GM21526 (cell line): ENCODE measurements at regions not wholly inside any gene's neighbourhood (a gene's known extent, or its start where the extent isn't known, plus 50 kb on each side); places are given as distances from the start of the nearest gene placed in this dataset.

Experiments used
- ATAC-seq: cut with Tn5 transposase; IDR thresholded peaks from one replicate; pipeline ENCODE4 v1.9.1; 2021; ENCODE audit warnings: moderate library complexity; ENCODE audit not compliant: unreplicated experiment, low FRiP score

DNA sequence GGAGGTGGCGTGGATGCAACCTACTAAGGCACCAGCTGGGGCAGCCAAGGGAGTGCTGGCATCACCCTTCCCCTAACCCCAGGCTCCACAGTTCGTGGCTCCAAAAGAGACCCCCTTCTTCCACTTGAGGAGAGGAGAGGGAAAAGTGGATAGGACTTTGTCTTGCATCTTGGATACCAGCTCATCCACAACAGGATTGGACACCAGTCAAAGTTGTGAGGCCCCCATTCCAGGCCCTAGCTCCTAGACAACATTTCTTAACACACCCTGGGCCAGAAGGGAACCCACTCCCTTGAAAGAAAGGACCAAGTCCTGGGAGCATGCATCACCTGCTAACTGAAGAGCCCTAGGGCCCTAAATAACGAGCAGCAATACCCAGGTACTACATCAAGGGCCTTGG, 372.6 kb upstream of the PLXNA2 start:
- ATAC-seq, result no peak

DNA sequence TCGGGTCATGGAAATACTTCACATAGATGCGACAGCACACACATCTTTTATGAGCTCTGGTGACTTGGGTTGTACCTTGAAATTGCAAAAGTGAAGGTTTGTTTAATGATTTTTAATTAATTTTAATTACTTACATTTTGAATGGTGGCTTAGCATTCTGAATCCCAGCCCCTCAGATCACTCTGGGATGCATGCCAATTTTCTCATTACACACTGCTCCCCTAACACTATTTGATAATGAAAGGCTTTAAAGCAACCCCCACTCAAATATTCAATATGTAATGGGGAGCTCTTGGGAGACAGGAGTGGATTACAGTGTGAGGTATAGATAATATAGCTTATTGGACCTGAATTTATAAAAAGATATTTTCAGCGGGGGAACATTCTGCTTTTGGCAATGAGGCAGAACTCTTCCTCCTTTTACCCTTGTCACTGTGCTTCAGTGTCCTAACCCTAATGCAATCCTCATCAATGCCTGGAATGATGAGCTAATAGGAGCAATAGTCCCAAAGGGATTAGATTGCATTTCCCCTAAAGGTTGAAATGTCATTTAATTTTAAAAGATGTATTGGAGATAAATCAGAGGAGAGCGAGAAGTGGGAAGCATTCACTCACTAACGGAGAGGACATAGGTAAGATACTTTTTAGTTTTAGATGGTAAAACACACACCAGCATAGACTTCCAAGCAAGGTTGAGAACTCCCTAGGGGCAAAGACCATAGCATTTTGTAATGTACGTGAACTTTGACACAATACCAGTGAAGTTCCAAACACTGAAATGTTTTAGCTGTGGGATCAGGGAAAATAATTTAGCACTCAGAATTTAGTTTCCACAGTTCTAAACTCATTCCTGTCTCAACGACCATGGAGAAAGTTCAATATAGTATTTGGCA, 384.1 kb upstream of the PLXNA2 start:
- ATAC-seq, result no peak

DNA sequence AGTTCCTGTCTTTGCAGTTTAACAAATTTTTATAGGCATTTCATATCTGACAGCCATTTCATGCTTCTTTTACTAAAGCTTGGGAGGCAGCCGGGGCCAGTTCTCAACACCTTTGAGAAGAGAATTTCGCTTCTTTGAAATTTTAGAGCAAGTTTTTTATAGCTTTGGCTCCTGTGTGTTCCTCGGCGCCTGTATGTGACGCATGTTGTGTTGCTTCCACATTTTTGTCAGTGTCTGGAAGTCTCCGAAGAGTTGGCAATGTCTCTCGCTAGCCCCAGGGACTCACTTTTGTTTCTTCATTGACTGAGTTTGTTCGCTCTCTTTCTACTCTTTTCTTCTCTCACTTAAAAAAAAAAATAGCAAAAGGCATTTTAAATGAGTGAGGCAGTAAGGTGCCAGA, 386.9 kb upstream of the PLXNA2 start:
- no peak for ATAC-seq

DNA sequence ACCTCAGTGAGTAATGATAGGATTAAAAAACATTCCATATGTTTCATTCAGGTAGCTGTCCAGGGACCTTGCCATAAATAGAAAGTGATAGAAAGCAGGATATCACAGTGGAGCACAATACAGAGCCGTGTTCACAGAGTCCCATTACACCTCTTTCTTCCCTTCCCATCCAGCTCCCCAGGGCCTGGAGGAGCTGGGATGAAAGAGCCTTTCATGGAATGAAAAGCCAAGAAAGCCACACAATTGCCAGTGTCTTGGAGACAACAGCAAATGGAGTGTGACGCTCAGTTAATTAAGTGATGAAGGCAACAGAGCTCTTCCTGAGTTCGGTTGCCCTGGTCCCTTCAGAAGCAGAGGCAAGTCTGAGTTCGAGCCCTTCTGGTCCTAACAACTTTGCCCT, 387.3 kb upstream of the PLXNA2 start:
- ATAC-seq, result no peak

DNA sequence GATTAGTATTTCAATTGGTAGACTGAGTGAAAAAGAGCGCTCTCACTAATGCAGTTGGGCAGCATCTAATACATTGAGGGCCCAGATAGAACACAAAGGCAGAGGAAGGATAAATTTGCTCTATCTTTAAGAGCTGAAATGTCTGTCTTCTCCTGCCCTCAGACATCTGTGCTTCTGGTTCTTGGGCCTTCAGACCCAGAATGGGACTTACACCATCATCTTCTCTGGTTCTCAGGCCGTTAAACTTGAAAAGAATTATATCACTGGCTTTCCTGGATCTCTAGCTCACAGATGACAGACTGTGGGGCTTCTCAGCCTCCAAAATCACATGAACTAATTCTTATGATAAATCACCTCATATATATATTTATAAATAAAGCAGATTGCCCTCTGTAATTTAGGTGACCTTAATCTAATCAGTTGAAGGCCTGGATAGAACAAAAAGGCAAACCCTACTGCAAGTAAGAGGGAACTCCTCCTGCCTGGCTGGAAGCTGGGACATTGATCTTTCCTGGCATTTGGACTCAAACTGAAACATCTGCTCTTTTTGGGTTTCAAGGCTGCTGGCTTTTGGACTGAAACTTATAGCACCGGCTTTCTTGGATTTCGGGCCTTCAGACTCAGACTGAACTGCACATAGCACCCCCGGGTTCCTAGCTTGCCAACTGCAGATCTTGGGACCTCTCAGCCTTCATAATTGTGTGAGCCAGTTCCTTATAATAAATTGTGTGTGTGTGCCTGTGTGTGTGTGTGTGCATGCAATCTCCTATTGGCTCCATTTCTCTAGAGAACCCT, 390.4 kb upstream of the PLXNA2 start:
- no peak for ATAC-seq

DNA sequence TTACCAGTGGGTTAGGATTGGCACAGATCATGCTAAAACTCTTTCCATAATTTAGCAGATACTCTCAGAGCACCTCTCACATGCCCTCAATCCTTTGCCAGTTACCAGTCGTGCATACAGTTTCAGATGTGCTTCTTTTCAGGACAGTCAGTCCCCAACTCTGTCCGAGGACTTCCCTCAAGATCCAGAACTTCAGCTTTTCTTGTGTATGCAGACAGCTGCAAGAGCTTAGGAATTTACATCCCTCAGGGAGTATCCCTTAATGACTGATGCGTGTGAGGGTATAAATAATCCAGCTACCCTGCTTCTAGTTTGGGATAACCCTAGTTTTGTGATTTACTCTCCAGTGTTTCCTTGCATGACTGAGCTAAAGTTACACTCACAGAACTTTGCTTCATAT, 393.0 kb upstream of the PLXNA2 start:
- no peak for ATAC-seq

DNA sequence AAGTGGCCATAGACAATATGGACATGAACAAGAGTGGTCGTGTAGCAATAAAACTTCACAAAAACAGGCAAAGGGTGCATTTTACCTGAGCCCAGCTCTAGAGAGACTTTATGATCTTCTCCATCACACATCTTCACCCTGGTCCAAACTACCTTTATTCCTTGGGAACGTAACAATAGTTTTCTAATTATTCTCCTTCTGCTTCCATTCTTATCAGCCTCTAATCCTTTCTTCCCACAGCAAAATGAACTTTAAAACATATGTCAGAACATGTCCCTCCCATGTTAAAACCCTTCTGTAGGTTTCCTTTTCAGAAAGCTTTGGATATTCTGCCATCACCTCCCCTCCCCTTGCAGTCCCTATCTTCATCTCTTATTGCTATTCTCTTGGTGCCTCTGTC, 395.2 kb upstream of the PLXNA2 start:
- ATAC-seq, result no peak

DNA sequence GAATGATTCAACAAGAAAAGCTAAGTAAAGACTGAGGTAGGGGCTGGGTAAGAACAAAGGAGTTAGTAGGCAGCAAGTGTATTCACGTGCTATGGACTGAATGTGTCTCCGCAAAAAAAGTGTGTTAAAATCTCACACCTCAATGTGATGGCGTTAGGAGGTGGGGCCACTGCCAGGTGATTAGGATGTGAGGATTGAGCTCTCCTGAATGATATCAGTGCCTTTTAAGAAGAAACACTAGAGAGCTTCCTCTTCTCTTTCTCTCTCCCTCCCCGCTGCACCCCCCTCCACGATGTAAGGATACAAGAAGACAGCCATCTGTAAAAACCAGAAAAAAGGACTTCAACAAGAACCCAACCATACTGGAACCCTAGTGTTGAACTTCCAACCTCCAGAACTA, 396.1 kb upstream of the PLXNA2 start:
- no peak for ATAC-seq

DNA sequence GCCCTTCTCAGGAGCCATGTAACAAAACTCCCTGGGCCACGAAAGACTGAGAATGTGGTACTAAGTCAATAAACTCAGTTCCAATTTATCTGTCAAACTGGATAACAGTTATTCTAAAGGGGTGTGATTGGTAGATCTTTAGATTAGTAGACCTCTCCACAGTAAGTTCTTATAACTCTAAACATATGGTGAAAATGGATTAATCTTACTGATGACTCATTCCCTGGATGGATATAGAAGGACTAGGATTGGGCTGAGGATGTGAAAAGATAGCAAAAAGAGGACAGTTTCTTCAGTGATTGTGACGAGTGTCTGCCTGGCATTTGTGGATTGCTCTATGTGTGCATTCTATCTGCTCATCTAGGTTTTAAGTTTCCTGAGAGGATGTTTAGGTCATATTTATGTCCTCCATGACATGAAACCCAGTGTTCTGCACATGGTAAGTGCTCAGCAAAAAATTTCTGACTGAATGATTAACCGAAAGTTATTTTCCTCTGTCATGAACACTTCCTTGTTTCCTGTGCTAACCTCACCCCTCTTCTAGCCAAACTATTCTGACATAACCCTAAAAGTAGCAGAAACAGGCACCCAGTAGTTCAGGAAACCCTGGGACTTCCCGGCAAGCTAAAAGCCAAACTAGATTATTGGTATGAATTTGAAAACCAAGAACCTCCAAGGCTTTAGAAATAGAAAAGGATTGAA, 397.5 kb upstream of the PLXNA2 start:
- ATAC-seq, result no peak

DNA sequence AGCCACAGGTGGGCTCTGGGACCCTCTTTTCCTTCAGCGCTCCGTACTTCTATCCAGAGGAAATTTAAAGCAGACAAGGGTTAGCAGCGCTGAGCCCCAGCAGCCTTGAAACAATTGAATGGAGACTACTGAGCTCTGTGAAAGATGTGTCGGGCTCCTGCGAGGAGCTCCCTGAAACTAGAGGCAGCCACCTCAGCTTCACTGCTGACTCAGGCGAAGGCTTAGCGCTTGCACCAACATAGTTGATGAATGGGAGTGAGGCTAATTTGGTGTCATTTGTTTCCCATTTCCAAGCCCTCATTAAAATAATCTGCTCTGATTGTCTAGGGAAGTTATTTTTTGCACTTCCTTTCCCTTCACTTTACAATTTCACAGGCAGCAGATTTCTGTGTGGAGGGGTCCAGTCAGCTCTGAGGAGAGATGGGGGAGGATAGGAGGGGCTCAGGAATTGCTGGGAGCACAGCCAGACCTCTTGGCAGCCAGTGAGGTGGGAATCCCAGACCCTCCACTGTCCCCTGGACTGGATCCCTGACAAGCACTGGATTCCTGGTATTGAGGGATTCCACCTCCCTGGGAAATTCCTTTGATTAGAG, 398.9 kb upstream of the PLXNA2 start:
- no peak for ATAC-seq

DNA sequence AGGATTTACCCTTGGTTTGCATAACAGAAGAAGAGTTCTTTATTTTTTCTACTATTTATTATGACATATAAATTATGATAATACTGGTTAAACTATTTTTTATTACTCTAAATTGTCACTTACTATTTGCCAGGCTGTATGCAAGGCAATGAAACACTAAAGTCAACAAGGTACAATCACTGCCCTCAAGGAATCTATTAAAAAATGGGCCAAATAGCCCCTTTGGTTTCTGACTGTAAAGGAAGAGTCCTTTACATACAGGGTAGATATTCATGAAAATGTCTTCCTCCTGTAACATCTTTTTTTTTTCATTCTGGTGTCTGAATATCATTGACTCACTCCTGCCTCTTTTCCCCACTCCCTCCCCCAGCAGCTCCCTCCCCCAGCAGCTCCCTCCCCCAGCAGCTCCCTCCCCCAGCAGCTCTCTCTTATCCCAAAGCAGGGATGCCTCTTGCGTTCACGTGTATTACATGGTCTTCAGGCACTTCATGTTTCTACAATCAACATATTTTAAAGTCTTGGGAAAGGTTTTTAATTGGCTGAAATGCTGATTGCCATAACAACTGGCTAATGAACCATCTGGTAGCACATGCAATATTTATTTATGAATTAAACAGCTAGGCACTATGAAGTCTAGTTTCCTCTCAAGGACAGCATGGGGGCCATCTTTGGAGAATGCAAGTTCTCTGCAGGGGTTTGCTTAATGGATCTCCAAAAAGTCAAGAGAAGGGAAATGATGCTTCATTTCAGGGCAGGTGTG, 400.4 kb upstream of the PLXNA2 start:
- no peak for ATAC-seq

DNA sequence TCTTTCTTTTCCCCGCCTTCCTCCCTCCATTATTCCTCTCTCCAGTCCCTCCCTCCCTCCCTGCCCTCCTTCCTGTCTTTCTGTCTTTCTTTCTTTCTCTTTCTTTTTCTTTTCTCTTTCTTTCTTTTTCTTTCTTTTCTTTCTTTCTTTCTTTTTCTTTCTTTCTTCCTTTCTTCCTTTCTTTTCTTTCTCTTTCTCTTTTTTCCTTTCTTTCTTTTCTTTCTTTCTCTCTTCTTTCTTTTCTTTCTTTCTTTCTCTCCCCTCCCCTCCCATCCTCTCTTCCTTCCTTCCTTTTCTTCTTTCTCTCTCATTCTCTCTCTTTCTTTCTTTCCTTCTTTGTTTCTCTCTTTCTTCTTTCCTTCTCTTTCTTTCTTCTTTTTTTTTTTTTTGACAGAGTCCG, 402.2 kb upstream of the PLXNA2 start:
- ATAC-seq, result no peak

DNA sequence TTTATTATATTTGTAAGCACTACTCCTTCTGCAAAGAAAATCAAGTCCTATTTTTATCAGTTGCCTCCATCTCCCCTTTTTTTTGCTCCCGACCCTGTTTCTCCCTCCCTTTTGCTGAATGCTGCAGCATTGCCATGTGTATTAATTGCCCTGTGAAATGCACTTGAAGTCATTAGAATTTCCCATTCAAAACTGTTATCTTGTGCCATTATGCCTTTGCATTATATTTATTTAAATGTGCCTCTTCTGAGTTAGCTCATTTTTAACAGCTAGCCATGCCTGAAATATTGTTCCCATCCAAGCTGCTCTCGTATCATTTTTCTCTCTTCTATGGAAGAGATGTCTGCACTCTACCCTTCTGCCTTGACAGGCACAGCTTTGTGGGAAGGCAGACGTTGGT, 404.0 kb upstream of the PLXNA2 start:
- no peak for ATAC-seq

DNA sequence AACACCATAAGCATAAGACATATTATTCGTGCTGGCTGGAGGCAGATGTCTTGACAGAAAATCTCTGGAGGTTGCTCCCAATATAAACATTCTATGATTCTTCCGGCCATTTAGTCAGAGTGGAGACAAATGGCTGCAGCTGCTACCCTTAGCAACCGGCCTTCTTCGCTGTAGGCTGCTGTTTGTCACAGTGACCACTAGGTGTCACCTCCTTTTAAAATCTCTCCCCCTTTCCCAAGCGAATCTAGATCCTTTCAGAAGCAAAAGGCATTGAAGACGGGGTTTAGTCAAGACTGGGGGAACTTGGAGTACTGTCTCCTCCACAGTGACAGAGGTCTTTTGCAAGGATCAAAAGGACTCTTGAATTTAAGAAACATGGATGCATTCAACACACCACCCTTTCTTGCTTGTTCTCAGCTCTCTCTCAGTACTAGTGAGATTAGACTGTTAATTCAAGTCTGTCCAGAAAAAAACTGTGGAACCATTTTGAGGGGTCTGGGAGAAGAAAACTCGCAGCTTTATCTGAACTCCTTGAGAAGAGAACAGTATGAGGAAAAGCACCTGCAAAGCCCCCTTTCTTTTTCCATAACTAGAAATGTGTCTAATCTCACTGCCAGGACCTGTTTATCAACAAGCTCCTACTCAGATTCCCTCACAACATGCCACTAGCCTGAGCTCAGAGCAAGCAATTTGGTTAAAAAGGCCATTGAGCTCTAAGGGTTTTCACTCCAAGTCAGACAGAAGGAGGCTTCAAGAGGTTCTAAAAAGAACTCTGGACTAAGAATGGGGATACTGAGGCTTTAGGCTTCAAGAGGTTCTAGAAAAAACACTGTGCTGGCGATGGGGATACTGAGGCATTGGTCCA, 408.3 kb upstream of the PLXNA2 start:
- ATAC-seq, result peak; percentile 79

DNA sequence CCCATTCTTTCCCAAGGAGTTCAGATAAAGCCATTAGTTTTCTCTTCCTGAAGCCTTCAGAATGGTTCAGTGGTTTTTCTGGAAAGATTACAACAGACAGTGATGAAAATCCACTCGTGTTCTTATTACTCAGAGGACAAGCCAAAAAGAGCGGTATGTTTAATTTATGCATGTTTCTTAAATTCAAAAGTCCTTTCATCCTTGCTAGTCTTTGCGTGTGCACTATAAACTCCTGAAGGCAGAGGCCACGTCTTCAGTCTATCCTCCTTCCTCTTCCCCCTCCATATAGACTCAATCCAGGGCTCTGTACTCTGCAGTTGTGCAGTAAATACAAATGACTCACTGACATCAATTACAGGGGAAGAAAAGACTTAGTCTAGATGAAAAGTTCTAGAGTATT, 409.2 kb upstream of the PLXNA2 start:
- ATAC-seq, result no peak

DNA sequence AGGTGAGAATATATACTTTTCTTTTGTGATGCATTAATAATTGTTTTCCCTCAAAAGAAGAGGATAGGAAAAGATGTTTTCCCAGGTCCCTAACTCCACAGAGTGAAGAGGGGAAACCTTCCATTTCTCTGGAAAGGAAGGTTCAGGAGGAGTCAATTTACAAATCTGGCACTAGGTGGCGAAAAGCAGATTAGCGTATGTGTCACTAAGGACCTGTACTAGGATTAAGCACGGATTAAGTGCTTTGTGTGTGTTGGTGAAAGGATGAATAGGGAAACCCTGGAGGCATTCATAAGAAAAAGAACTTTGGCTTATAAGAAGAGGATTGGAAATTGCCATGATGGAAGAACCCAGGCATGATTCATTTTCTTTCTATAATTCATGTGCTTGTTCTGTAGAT, 410.1 kb upstream of the PLXNA2 start:
- no peak for ATAC-seq

DNA sequence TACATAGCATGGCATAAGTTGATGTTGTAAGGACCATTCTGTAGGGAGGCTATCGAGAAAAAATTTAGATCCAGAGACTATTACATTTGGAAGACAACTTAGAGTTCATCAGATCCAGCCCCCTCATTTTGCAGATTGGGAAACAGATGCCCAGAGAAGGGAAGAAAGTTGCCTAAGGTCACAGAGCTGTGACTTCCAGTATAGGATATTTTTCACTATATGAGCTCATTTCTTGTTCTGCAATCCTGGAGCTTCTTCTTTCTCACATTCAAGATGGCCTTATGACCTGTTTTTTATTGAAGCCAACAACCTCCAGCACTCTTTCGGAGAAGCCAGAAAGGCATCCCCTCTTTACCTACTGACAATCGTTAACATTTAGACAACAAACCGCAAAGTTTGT, 421.8 kb upstream of the PLXNA2 start:
- no peak for ATAC-seq

DNA sequence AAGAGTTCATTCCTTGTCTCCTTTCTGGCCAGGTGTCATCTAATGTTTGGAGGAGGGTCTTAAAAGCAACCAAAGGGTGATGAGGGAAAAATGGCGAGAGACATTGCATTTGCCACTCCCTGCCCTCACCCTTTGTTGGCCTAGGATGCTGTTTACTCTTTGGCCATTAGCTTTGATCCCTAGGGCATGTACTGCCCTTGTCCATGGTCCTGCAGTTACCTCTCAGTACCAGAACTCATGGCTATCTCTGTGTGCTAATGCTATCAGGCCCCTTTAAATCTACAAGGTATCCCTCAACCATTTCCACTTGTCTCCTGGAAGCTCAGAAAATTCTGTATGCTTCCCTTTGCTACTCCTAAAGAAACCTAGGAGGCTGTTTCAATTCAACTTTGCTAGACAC, 424.8 kb upstream of the PLXNA2 start:
- ATAC-seq, result no peak

DNA sequence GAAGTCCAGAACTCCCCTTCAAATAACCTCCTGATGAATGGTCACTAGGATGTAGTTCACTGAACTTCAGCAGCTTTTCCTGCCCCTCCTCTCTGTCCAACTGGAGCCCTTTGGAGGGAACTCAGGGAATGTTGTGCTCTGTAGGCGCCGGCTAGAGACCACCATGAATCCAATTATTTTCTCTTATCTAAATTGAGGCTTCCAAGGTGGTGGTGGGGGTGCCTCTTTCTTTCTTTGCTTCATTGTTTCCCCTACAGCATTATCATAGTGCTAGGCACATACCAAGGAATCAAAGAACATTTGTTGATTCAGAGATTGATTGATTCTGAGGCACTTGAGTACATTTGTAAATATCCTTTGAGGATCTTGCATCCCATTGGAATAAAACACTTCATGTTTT, 426.6 kb upstream of the PLXNA2 start:
- ATAC-seq, result no peak
